HTR-8/SVneo (cell line): ENCODE measurements at regions not wholly inside any gene's neighbourhood (a gene's known extent, or its start where the extent isn't known, plus 50 kb on each side); places are given as distances from the start of the nearest gene placed in this dataset.

Source experiments
- DNase-seq: peaks from one replicate; pipeline ENCODE4 v3.0.0; 2011; ENCODE audit warnings: low spot score, mixed read lengths; ENCODE audit not compliant: insufficient read length
- FAIRE-seq: peaks from 2 replicates; lab custom pipeline; 2011; peaks lifted over from hg19 to GRCh38; lab: Jason Lieb, UNC

DNA sequence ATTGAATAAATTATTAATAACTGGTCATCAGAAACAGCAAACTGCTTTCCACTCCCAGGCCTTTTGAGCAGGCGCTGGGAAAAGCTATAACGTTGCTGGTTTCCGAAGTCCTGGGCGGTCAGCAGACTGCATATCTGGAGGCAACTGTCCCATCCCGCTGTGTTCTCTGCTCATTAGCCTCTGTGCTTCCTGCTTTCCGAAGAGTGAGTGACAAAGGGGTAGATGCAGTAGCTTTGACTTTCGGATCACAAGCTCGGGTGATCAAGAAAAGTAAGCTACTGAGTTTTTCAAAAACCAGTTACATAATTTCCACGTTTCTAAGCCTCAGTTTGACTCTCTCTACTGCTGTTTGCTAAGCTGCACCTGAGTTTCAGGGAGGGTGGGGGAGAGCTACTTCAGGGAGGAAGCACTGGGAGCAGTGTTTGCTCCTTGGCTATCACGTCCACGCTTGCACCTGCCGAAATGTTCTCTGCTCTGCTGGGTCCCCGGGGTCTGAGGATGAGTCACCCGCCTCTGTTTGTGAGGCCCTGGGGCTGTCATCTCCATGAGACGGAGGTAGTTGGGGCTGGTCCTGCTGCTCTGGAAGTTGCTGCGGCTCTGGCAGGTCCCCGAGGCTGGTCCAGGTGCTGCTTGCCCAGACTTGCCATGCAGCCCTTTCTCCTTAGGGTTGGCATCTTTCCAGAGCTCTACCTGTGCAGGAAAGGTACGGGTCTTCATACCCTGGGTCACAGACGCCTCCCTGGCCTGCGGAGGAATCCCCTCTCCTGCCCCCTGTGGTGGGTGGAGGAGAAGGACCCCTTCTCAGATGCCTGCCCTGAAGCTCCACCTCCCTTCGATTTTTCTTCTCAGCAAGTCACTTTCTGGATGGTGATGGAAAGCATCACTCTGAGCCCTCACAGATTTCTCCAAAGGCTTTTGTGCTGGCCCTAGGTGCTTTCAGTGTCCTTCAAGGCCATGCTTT is 220.0 kb downstream of the QKI start:
- no peak for DNase-seq
- no peak for FAIRE-seq

DNA sequence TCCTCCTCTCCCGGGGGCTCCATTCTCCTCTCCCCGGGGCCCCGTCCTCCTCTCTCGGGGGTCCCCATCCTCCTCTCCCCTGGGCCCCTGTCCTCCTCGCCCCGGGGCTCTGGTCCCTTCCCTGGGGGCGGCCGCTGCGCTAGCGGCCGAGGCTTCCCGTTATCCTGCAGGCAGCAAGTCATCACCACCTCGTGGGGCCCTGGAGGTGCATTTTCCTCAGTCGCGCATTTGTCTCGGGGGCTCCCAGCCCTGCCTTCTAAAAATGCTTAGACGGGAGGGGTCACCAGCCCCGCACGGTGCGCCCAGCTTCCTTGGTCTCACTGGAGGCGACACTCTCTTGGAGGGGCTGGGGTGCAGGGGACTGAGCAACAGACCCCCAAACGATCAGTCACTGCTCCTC is 216.5 kb downstream of the QKI start:
- FAIRE-seq, result no peak
- no peak for DNase-seq

DNA sequence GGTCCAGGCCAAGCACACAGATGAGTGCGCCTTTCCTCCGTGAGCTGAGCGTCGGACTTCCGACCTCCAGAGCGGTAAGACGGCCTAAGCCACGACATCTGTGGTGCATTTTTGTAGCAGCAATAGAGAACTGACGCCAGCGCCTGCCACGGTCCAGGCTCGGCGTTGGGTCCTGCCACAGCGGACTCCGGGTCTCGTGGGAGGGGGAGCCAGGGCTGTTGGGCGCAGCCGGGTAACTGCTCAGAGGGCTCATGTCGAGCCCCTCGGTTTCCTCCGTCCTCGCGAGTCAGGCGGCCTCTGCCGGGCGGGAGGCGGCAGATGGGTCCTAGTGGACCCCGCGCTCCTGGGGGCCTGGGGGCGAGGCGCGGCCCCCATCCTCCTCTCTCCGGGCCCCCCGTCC is 216.1 kb downstream of the QKI start:
- FAIRE-seq (no peak), DNase-seq (no peak)

DNA sequence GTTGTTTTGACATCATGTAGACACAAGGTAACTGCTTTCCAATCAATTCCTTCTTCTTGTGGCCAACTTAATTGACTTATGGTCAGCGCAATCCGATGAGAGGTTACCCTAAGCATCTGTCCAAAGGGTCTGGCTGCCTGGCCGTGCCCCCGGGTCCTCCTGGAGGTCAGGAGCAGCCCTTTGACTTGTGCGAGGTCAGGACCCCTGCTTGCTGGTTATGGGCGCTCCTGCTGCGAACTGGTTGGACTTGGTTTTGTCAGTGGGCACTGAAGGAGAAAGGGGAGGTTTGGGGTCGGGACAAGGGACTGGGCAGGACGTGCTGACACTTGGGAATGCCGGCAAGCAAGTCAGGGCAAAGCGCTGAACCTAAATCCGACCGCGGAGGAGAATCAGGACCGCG is 215.6 kb downstream of the QKI start:
- DNase-seq, result no peak
- FAIRE-seq, result no peak
